ENCODE measurements at regions not wholly inside any gene's neighbourhood (a gene's known extent, or its start where the extent isn't known, plus 50 kb on each side); places are given as distances from the start of the nearest gene placed in this dataset.

- no peaks in the 10 kb centered on the region for H3K9me3 ChIP-seq (ENCODE audit: control insufficient read depth in 2 of 3, insufficient read depth in 1 of 3, low read length in 3 of 3)
- FAIRE-seq (no peak), DNase-seq (no peak)
- H3K36me3 ChIP-seq (ENCODE audit: control insufficient read depth in 2 of 3, insufficient read depth in 3 of 3, low read length in 3 of 3): no peaks in the 10 kb centered on the region
- intact Hi-C loops (cut with DNase I): no loop called here
- no peaks in the 10 kb centered on the region for H3K27me3 ChIP-seq (ENCODE audit: control insufficient read depth, insufficient read depth, low read length)
- no peak overlapping the region for H3K9ac ChIP-seq (ENCODE audit: low read length in 3 of 3)
- TF ChIP-seq CTCF (IDR thresholded peaks at IDR 0.05; ENCODE audit: borderline replicate concordance, extremely low read depth, insufficient read depth): no peak
- no peak overlapping the region for H3K4me3 ChIP-seq (ENCODE audit: low read length in 3 of 3)
- peaks cover 5 to 11% (median 10%) of the 10 kb centered on the region in 3 donors for H3K4me1 ChIP-seq (ENCODE audit: control insufficient read depth in 2 of 3, insufficient read depth in 2 of 3, low read depth in 1 of 3, low read length in 3 of 3)
- no peak overlapping the region for H3K27ac ChIP-seq (ENCODE audit: low read depth in 2 of 2, low read length in 2 of 2)
Observed at GRCh38 chr5:68551436-68551835, 335.9 kb downstream of the PIK3R1 start.

GRCh38 chr5:68554571-68555279 lies 339.2 kb downstream of the PIK3R1 start:
- H3K4me1 ChIP-seq (ENCODE audit: control insufficient read depth in 2 of 3, insufficient read depth in 2 of 3, low read depth in 1 of 3, low read length in 3 of 3): peaks cover 7 to 10% (median 8%) of the 10 kb centered on the region in 3 donors
- no peaks in the 10 kb centered on the region for H3K36me3 ChIP-seq (ENCODE audit: control insufficient read depth in 2 of 3, insufficient read depth in 3 of 3, low read length in 3 of 3)
- no peak overlapping the region for H3K4me3 ChIP-seq (ENCODE audit: low read length in 3 of 3)
- H3K9me3 ChIP-seq (ENCODE audit: control insufficient read depth in 2 of 3, insufficient read depth in 1 of 3, low read length in 3 of 3): peaks cover 0 to 8% (median 0%) of the 10 kb centered on the region in 3 donors
- FAIRE-seq (no peak), DNase-seq (peak in 1 of 5 donors; percentile 92)
- H3K27ac ChIP-seq (ENCODE audit: low read depth in 2 of 2, low read length in 2 of 2): no peak overlapping the region
- no peak for TF ChIP-seq CTCF (IDR thresholded peaks at IDR 0.05; ENCODE audit: borderline replicate concordance, extremely low read depth, insufficient read depth)
- intact Hi-C loops (cut with DNase I): no loop called here
- H3K27me3 ChIP-seq (ENCODE audit: control insufficient read depth, insufficient read depth, low read length): no peaks in the 10 kb centered on the region
- H3K9ac ChIP-seq (ENCODE audit: low read length in 3 of 3): no peak overlapping the region

GRCh38 chr5:68555907-68556681 lies 340.5 kb downstream of the PIK3R1 start:
- Histone ChIP-seq H3K27me3 (ENCODE audit: control insufficient read depth, insufficient read depth, low read length) (no peaks in the 10 kb centered on the region), H3K36me3 (ENCODE audit: control insufficient read depth in 2 of 3, insufficient read depth in 3 of 3, low read length in 3 of 3) (no peaks in the 10 kb centered on the region), H3K4me3 (ENCODE audit: low read length in 3 of 3) (no peak overlapping the region), H3K9me3 (ENCODE audit: control insufficient read depth in 2 of 3, insufficient read depth in 1 of 3, low read length in 3 of 3) (peaks cover 0 to 8% (median 0%) of the 10 kb centered on the region in 3 donors), H3K27ac (ENCODE audit: low read depth in 2 of 2, low read length in 2 of 2) (peak overlapping the region in 1 of 2 donors; percentile 20), H3K9ac (ENCODE audit: low read length in 3 of 3) (no peak overlapping the region), H3K4me1 (ENCODE audit: control insufficient read depth in 2 of 3, insufficient read depth in 2 of 3, low read depth in 1 of 3, low read length in 3 of 3) (peaks cover 7 to 10% (median 8%) of the 10 kb centered on the region in 3 donors)
- no peak for TF ChIP-seq CTCF (IDR thresholded peaks at IDR 0.05; ENCODE audit: borderline replicate concordance, extremely low read depth, insufficient read depth)
- FAIRE-seq: no peak
- peak; percentile 66 to 84 (median 79) for DNase-seq
- intact Hi-C loops (cut with DNase I): no loop called here

Measured in kidney (tissue), 13 donors.